Chondrocyte (in vitro differentiated cells): ENCODE measurements at regions not wholly inside any gene's neighbourhood (a gene's known extent, or its start where the extent isn't known, plus 50 kb on each side); places are given as distances from the start of the nearest gene placed in this dataset.
A peak's percentile ranks its signal among the peaks of the same experiment; 100 is the strongest.

Experiments used
- DNase-seq: peaks from one replicate; pipeline ENCODE4 v3.0.0; 2021; ENCODE audit warnings: mixed read lengths, low spot score
- H3K27ac Mint-ChIP-seq: one replicate; pipeline ENCODE4 v1.8.0; 2021; ENCODE audit warnings: mild to moderate bottlenecking, moderate library complexity, mixed read lengths; ENCODE audit not compliant: unreplicated experiment
- H3K27me3 Mint-ChIP-seq: 2 replicates; pipeline ENCODE4 v1.8.0; 2021; ENCODE audit warnings: low read depth, mixed read lengths
- H3K36me3 Mint-ChIP-seq: 2 replicates; pipeline ENCODE4 v1.8.0; 2021; ENCODE audit warnings: low read depth, mixed read lengths
- H3K4me1 Mint-ChIP-seq: 2 replicates; pipeline ENCODE4 v1.8.0; 2021; ENCODE audit warnings: low read depth, mild to moderate bottlenecking, mixed read lengths
- H3K4me3 Mint-ChIP-seq: one replicate; pipeline ENCODE4 v1.8.0; 2021; ENCODE audit warnings: mild to moderate bottlenecking, moderate library complexity, mixed read lengths; ENCODE audit not compliant: unreplicated experiment
- H3K9me3 Mint-ChIP-seq: 2 replicates; pipeline ENCODE4 v1.8.0; 2021; ENCODE audit warnings: low read depth, mixed read lengths
- CTCF ChIP-seq: fragments of 200-600 bp; sonication (generic); IDR thresholded peaks from 2 replicates; pipeline ENCODE4 v1.5.0; 2021; ENCODE audit warnings: antibody characterized with exemption, mild to moderate bottlenecking, moderate library complexity

DNA sequence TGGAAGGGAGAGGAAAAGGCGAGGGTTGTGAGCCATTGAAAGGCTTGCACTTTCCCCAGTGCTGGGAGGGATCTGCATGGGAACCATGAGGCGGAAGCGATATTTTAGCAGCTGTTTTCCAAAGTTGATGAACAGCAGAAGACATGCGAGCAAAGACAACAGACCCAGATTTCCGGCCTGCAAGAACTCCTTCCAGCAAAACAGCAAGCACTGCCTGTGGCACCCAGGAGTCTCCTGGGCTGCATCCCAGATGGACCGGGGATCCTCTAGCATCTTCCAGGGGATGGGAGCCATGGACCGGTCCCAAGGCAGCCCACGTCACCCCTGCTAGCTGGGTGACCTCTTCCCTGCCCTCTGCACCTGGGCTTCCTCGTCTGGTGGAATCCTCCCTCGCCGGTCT is 162.8 kb downstream of the IRF8 start:
- H3K4me1 Mint-ChIP-seq: no peaks in the 10 kb centered on the region
- no peaks in the 10 kb centered on the region for H3K9me3 Mint-ChIP-seq
- no peak overlapping the region for H3K4me3 Mint-ChIP-seq
- DNase-seq: peak; percentile 50
- no peaks in the 10 kb centered on the region for H3K36me3 Mint-ChIP-seq
- no peak for TF ChIP-seq CTCF
- peaks cover 57% of the 10 kb centered on the region for H3K27me3 Mint-ChIP-seq
- H3K27ac Mint-ChIP-seq: no peak overlapping the region

DNA sequence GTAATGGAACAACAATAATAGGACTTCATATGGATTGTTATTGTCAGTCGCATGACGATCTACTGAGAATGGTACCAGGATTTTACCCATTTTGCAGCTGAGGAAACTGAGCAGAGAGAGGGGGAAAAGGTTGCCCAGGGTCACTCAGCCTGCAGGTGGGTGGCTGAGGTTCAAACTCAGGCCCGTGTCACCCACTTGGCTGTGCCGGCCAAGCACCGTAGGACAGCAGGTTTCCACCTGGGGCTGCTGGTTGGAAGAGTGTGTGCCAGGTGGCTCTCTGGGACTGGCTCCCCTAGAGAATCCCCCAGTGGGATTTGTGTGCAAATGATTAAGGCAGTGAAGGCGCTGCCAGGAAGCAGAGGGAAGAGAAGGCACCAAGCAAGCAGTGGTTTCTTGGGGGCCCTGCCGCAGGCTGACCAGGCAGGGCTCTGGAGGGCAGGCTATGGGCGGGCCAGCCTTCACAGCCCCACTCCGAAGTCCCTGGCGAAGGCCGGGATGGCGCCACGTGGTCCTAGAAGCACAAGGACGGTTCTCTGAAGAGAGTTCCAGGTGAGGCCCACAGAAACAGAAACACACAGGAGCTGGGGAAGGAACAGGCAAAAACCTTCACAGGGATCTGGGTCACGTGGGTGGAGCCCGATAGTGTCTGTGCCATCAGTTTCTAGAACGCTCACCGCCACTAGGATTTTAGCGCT is 163.5 kb downstream of the IRF8 start:
- Mint-ChIP-seq H3K27ac (no peak overlapping the region), H3K36me3 (no peaks in the 10 kb centered on the region), H3K4me3 (no peak overlapping the region), H3K4me1 (no peaks in the 10 kb centered on the region), H3K27me3 (peaks cover 54% of the 10 kb centered on the region), H3K9me3 (no peaks in the 10 kb centered on the region)
- peak; percentile 67 for DNase-seq
- no peak for TF ChIP-seq CTCF

DNA sequence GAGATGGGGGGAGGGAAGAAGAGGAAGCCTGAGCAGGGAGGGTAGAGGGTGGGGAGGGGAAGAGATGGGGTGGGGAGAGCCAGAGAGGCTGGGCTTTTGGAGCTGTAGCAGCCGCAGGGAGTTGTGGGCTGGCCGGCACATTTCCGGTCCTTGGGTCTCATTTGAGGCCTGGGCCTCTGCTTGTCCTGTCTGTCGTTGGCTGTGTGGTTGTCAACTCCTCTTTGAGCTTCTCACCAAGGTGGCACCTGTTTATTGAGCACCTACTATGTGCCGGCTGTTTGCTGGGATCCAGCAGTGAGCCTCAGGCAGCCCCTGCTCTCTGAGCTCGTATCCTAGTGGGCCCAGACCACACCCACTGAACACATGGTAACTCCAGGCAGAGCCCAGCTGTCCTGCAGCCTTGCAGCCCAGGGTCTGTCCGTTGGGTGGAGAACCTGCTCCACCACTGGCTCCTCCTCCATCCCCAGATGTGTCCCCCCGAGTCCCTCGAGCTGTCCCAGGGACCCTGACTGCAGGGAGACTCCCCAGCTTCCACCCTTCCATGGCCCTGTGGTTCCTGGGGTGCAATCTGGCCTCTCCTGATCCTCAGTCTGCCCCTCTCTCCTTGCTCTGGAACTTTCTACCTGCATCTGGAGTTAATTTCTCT is 164.9 kb downstream of the IRF8 start:
- H3K27ac Mint-ChIP-seq: no peak overlapping the region

DNA sequence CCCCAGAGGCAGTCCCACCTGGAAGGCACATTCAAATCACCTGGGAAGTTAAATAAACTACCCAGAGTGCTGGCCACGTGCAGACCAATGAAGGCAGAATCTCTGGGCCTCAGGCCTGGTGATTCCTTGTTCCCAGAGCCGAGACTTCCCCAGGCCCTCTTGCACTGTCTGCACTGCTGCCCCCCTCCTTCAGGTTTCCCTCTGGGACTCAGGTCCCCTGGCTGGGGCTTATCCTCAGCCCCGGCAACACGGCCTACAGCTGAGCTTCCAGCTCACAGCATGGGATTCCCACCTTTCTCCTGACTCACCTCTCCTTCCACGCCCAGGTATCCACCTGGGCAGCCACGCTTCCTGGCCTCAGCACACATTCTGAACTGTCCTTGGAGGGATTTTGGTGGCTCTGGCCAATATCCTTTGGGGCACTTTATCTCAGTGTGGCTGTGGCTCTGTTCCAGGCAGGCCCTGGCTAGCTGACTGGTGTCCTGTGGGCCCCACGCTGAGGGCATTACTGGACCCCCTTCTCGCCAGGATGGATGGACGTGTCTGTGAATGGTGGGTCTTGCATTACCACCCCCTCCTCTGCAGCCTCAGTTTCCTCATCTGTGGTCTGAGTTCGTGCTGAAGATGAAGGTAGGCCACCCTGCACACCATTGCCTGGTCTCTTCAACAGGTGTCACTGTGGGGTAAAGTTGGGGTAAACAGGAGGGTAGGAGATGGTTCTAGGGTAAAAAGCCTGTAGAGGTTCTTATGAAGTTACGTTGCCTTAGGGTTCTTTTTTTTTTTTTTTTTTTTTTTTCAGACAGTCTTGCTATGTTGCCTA is 165.7 kb downstream of the IRF8 start:
- Mint-ChIP-seq H3K9me3 (no peaks in the 10 kb centered on the region), H3K27me3 (peaks cover 49% of the 10 kb centered on the region), H3K36me3 (no peaks in the 10 kb centered on the region), H3K4me1 (no peaks in the 10 kb centered on the region), H3K27ac (no peak overlapping the region), H3K4me3 (no peak overlapping the region)
- peak; percentile 53 for DNase-seq
- no peak for TF ChIP-seq CTCF

More for the DNA sequence above, 164.9 kb downstream of the IRF8 start:
- peaks cover 50% of the 10 kb centered on the region for H3K27me3 Mint-ChIP-seq
- no peak overlapping the region for H3K4me3 Mint-ChIP-seq
- no peaks in the 10 kb centered on the region for H3K36me3 Mint-ChIP-seq
- no peak for TF ChIP-seq CTCF
- H3K4me1 Mint-ChIP-seq: no peaks in the 10 kb centered on the region
- H3K9me3 Mint-ChIP-seq: no peaks in the 10 kb centered on the region
- no peak for DNase-seq

- Mint-ChIP-seq H3K36me3 (no peaks in the 10 kb centered on the region), H3K27ac (no peak overlapping the region), H3K4me1 (no peaks in the 10 kb centered on the region), H3K4me3 (no peak overlapping the region), H3K27me3 (peaks cover 57% of the 10 kb centered on the region), H3K9me3 (no peaks in the 10 kb centered on the region)
- DNase-seq: peak; percentile 41
- no peak for TF ChIP-seq CTCF
Observed at GRCh38 chr16:86065711-86066110, 166.7 kb downstream of the IRF8 start.
